ENCODE measurements at regions not wholly inside any gene's neighbourhood (a gene's known extent, or its start where the extent isn't known, plus 50 kb on each side); places are given as distances from the start of the nearest gene placed in this dataset.

DNA sequence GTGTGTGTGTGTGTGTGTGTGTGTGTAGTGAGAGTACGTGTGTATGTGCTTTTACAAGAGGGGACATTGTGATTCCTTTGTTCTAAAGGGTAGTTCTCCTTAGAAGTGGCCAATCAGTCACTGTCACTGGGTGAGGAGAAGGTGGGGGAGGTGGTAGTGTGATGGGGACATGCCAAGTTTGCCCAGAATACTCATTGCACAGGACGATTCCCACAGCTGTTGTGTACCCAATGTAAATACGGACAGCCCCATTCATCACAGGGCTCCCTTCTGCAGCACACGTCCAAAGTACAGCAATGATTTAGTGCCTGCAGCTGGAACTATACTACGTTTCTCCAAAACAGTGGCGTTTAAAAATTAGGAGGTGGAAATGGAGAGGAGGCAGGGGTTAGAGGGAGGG lies 287.8 kb downstream of the TLR4 start:
- BruUV-seq (replicated peaks) = no TSS peak

DNA sequence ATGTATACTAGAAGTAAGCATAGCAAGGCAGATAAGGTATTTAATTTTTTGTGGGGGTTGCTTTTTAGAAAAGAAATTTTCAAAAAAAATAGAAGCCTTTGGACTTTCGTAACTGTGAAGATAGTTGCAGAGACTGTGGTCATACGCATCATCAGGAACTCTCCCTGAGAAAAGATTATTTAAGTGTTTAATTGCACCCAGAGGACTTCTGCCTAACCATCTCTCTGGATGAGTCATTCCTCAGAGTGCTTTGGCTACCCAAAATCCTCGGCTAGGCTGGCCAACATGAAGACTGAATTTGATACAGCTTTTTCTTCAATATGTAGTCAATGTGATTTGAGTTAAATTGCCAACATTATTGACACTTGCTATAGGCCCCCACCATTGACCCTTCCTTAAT lies 296.4 kb downstream of the TLR4 start:
- TF ChIP-seq POLR2AphosphoS5 (IDR thresholded peaks at IDR 0.05; ENCODE audit: low read depth, low read length) (no peak), TCF7L2 (IDR thresholded peaks at IDR 0.05; ENCODE audit: low read depth, low read length) (no peak), SIN3A (IDR thresholded peaks at IDR 0.05; ENCODE audit: borderline replicate concordance, insufficient read depth, low read depth, low read length) (no peak)
- TF ChIP-seq, protein P1, sequence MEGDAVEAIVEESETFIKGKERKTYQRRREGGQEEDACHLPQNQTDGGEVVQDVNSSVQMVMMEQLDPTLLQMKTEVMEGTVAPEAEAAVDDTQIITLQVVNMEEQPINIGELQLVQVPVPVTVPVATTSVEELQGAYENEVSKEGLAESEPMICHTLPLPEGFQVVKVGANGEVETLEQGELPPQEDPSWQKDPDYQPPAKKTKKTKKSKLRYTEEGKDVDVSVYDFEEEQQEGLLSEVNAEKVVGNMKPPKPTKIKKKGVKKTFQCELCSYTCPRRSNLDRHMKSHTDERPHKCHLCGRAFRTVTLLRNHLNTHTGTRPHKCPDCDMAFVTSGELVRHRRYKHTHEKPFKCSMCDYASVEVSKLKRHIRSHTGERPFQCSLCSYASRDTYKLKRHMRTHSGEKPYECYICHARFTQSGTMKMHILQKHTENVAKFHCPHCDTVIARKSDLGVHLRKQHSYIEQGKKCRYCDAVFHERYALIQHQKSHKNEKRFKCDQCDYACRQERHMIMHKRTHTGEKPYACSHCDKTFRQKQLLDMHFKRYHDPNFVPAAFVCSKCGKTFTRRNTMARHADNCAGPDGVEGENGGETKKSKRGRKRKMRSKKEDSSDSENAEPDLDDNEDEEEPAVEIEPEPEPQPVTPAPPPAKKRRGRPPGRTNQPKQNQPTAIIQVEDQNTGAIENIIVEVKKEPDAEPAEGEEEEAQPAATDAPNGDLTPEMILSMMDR (IDR thresholded peaks at IDR 0.05) = no peak
- TF ChIP-seq, protein P2, sequence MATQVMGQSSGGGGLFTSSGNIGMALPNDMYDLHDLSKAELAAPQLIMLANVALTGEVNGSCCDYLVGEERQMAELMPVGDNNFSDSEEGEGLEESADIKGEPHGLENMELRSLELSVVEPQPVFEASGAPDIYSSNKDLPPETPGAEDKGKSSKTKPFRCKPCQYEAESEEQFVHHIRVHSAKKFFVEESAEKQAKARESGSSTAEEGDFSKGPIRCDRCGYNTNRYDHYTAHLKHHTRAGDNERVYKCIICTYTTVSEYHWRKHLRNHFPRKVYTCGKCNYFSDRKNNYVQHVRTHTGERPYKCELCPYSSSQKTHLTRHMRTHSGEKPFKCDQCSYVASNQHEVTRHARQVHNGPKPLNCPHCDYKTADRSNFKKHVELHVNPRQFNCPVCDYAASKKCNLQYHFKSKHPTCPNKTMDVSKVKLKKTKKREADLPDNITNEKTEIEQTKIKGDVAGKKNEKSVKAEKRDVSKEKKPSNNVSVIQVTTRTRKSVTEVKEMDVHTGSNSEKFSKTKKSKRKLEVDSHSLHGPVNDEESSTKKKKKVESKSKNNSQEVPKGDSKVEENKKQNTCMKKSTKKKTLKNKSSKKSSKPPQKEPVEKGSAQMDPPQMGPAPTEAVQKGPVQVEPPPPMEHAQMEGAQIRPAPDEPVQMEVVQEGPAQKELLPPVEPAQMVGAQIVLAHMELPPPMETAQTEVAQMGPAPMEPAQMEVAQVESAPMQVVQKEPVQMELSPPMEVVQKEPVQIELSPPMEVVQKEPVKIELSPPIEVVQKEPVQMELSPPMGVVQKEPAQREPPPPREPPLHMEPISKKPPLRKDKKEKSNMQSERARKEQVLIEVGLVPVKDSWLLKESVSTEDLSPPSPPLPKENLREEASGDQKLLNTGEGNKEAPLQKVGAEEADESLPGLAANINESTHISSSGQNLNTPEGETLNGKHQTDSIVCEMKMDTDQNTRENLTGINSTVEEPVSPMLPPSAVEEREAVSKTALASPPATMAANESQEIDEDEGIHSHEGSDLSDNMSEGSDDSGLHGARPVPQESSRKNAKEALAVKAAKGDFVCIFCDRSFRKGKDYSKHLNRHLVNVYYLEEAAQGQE (IDR thresholded peaks at IDR 0.05; ENCODE audit: insufficient read depth in 1 of 2, low read depth in 2 of 2, low read length in 1 of 2) = no peak
- no TSS peak for BruUV-seq (replicated peaks)

More for the DNA sequence above, 287.8 kb downstream of the TLR4 start:
- H3K36me3 ChIP-seq (ENCODE audit: control insufficient read depth, insufficient read depth, low read length) = no peaks in the 10 kb centered on the region
- CTCF ChIA-PET = no interaction called here
- H3K27ac ChIP-seq (ENCODE audit: low read length) = no peak overlapping the region
- intact Hi-C loops (cut with micrococcal nuclease; ENCODE audit: unreplicated experiment) (no loop called here), in situ Hi-C loops (cut with HindIII; ENCODE audit: low pct_unique_long_range_greater_than_20kb, low sequenced_read_pairs) (no loop called here)
- no peaks in the 10 kb centered on the region for H3K27me3 ChIP-seq (ENCODE audit: control insufficient read depth, insufficient read depth, low read length)
- ATAC-seq = no peak
- H3K4me3 ChIP-seq (ENCODE audit: low read depth in 2 of 2, low read length in 2 of 2) = no peak overlapping the region
- POLR2A ChIA-PET = no interaction called here
- H3K9me3 ChIP-seq (ENCODE audit: control insufficient read depth, insufficient read depth, low read depth, low read length) = no peaks in the 10 kb centered on the region
- TF ChIP-seq, protein P2 (IDR thresholded peaks at IDR 0.05; ENCODE audit: insufficient read depth in 1 of 2, low read depth in 2 of 2, low read length in 1 of 2) = no peak
- no peak for TF ChIP-seq SIN3A (IDR thresholded peaks at IDR 0.05; ENCODE audit: borderline replicate concordance, insufficient read depth, low read depth, low read length)
- no peak for TF ChIP-seq TCF7L2 (IDR thresholded peaks at IDR 0.05; ENCODE audit: low read depth, low read length)
- no peak for TF ChIP-seq POLR2AphosphoS5 (IDR thresholded peaks at IDR 0.05; ENCODE audit: low read depth, low read length)
- TF ChIP-seq, protein P1 (IDR thresholded peaks at IDR 0.05) = no peak
- no peaks in the 10 kb centered on the region for H3K4me1 ChIP-seq (ENCODE audit: control insufficient read depth, insufficient read depth, low read length)
- DNase-seq (ENCODE audit: low read depth, low spot score) = no peak

More for the DNA sequence above, 296.4 kb downstream of the TLR4 start:
- in situ Hi-C loops (cut with HindIII; ENCODE audit: low pct_unique_long_range_greater_than_20kb, low sequenced_read_pairs) (no loop called here), intact Hi-C loops (cut with micrococcal nuclease; ENCODE audit: unreplicated experiment) (no loop called here)
- Histone ChIP-seq H3K36me3 (ENCODE audit: control insufficient read depth, insufficient read depth, low read length) (no peaks in the 10 kb centered on the region), H3K27me3 (ENCODE audit: control insufficient read depth, insufficient read depth, low read length) (no peaks in the 10 kb centered on the region), H3K27ac (ENCODE audit: low read length) (no peak overlapping the region), H3K9me3 (ENCODE audit: control insufficient read depth, insufficient read depth, low read depth, low read length) (no peaks in the 10 kb centered on the region), H3K4me3 (ENCODE audit: low read depth in 2 of 2, low read length in 2 of 2) (no peak overlapping the region), H3K4me1 (ENCODE audit: control insufficient read depth, insufficient read depth, low read length) (no peaks in the 10 kb centered on the region)
- ChIA-PET CTCF (no interaction called here), POLR2A (no interaction called here)
- DNase-seq (ENCODE audit: low read depth, low spot score) (no peak), ATAC-seq (no peak)

Data from Panc1 (cell line).